Astrocyte of the spinal cord (primary cell): ENCODE measurements at regions not wholly inside any gene's neighbourhood (a gene's known extent, or its start where the extent isn't known, plus 50 kb on each side); places are given as distances from the start of the nearest gene placed in this dataset.
"Not testable (repeated sequence)": the region's sequence is repeated elsewhere in the genome, so short reads cannot be mapped to it uniquely, and the experiment has no call there.

Source experiments
- DNase-seq: peaks from one replicate; pipeline ENCODE4 v3.0.0; 2011; ENCODE audit warnings: low read depth, low spot score
- H3K4me3 ChIP-seq: 2 replicates; pipeline ENCODE4 v1.5.1; 2011; ENCODE audit warnings: low read depth, mild to moderate bottlenecking, low read length, moderate library complexity
- CTCF ChIP-seq: IDR thresholded peaks from 2 replicates; pipeline ENCODE4 v1.5.1; 2012; ENCODE audit warnings: low read depth, mild to moderate bottlenecking, low read length, inconsistent platforms
- in situ Hi-C: cut with HindIII; loops from 2 replicates; pipeline ENCODE4 v1.10.0; 2017; ENCODE audit warnings: low sequenced_read_pairs

- H3K4me3 ChIP-seq: no peak overlapping the region
- TF ChIP-seq CTCF: no peak
- in situ Hi-C loops: no loop called here
- DNase-seq: no peak
Observed at GRCh38 chr10:8172604-8173003, 118.1 kb downstream of the GATA3 start.

DNA sequence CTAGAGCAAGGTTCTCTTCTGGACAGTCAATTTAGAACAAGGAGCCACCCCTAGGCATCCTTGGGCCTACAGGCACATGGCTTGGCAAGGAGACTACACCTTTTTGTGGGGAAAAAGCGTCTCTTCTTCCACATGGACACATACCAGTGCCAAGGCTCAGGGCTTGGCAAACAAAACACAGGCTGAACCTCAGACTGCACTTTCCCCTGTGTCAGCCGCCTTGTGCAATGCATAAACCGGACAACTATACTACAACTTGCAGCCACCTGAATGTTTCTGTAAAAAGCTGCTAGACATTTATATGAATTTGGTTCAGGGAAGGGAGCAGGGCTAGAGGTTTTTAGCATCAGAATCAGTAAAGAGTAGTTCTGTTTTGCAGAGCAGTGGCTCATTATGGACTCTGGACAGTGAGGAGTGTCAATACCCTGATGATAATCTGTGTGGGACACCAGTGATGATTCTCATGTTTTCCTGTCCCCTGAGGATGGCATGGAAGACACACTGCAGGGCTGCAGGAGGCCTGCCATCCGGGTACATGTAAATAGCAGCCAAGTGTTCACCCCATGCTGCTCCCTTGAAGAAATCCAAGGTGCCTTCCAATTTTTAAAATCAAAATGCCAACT is 118.9 kb downstream of the GATA3 start:
- in situ Hi-C loops: no loop called here

GRCh38 chr10:8173866-8174243 is 119.4 kb downstream of the GATA3 start:
- no peak overlapping the region for H3K4me3 ChIP-seq
- no peak for TF ChIP-seq CTCF
- no peak for DNase-seq
- in situ Hi-C loops: no loop called here

More for the DNA sequence above, 118.9 kb downstream of the GATA3 start:
- DNase-seq: no peak
- TF ChIP-seq CTCF: no peak
- no peak overlapping the region for H3K4me3 ChIP-seq

GRCh38 chr10:8174762-8175161 is 120.3 kb downstream of the GATA3 start:
- in situ Hi-C loops: no loop called here
- no peak for DNase-seq
- H3K4me3 ChIP-seq: no peak overlapping the region
- no peak for TF ChIP-seq CTCF

- in situ Hi-C loops, H3K4me3 ChIP-seq, DNase-seq: not testable (repeated sequence)
Observed at GRCh38 chr10:8177526-8177925, 123.0 kb downstream of the GATA3 start.

- DNase-seq, in situ Hi-C loops, H3K4me3 ChIP-seq: not testable (repeated sequence)
Observed at GRCh38 chr10:8179773-8180172, 125.3 kb downstream of the GATA3 start.

DNA sequence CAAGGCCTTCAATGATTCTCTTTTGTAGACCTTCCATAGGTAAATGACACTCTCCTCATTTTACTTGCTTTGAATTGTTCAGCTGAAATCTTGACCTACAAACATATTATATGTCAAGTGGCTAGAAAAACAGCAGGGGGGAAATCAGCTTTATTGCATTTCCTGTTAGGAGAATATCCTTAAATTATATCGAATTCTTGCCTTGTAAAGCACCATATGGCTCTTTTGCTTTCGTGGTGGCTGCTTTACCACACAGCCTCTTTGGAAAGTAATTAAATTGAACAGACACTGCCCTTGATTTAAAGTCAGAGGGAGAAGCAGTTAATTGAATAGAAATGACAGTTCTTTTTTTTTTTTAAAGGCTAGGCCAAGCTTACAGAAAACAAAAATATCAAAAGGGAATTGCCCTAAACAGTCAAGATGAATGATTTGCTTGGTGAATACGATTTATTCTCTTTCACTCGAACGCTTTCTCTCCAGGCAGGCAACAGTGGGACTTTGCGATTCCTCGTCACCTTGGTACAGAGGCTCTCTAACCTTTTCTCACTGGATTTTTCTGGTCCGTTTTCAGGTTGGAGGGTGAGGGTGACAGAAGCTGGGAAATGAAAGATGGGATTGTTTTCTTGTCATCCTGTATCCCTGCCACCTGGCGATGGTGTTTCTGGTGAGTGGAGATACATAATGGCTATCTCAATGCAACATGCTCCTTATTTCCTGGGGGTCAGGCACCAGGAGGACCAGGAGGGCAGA is 126.0 kb downstream of the GATA3 start:
- in situ Hi-C loops: no loop called here
- TF ChIP-seq CTCF: no peak
- DNase-seq: no peak
- no peak overlapping the region for H3K4me3 ChIP-seq
